A549 (cell line): ENCODE measurements at regions not wholly inside any gene's neighbourhood (a gene's known extent, or its start where the extent isn't known, plus 50 kb on each side); places are given as distances from the start of the nearest gene placed in this dataset.
A peak's percentile ranks its signal among the peaks of the same experiment; 100 is the strongest.

Source experiments
- ATAC-seq, 2 experiments: fragments of 200-7000 bp in 1 of 2; fragments of >200 bp in 1 of 2; cut with Nextera tagmentation in 1 of 2; cut with Tn5 transposase in 1 of 2; 3 replicates each; pipeline versions ENCODE4 v1.8.0 to v1.9.1; 2018 to 2020; ENCODE audit warnings: mild to moderate bottlenecking in 1 of 2, moderate library complexity in 1 of 2
- CTCF ChIA-PET: fragments of 300-600 bp; sonication (Branson Sonifier 250); formaldehyde crosslinking; extraction: SDS; loops from one replicate; lab custom pipeline; 2021; ENCODE audit warnings: antibody characterized with exemption, inconsistent platforms; lab: Yijun Ruan, JAX
- POLR2A ChIA-PET: fragments of 350-600 bp; formaldehyde crosslinking; extraction: SDS; loops from one replicate; lab custom pipeline; 2021; ENCODE audit warnings: antibody characterized with exemption, inconsistent platforms; lab: Yijun Ruan, JAX
- DNase-seq, 2 experiments: peaks; one replicate each; pipeline versions ENCODE4 v3.0.0 to v3.0.0-alpha.2; 2011 to 2016; ENCODE audit warnings: low read depth in 1 of 2, low spot score in 1 of 2
- FAIRE-seq: peaks from 2 replicates; lab custom pipeline; 2011; peaks lifted over from hg19 to GRCh38; lab: Jason Lieb, UNC
- H3K27ac ChIP-seq, 2 experiments: fragments of >200 bp; sonication (Bioruptor Twin); formaldehyde crosslinking; 3 replicates each; pipeline ENCODE4 v1.5.1; 2016 to 2017
- H3K4me1 ChIP-seq: fragments of >200 bp; sonication (Bioruptor Twin); formaldehyde crosslinking; 3 replicates; pipeline ENCODE4 v1.6.1; 2016
- H3K4me2 ChIP-seq: fragments of >200 bp; sonication (Bioruptor Twin); formaldehyde crosslinking; 3 replicates; pipeline ENCODE4 v1.6.1; 2016
- H3K4me3 ChIP-seq: fragments of >200 bp; sonication (Bioruptor Twin); formaldehyde crosslinking; 3 replicates; pipeline ENCODE4 v1.5.1; 2016
- H3K9me3 ChIP-seq: fragments of >200 bp; sonication (Bioruptor Twin); formaldehyde crosslinking; 3 replicates; pipeline ENCODE4 v1.6.1; 2016
- CEBPB ChIP-seq, 2 experiments: fragments of >200 bp in 1 of 2; sonication (Bioruptor Twin) in 1 of 2; formaldehyde crosslinking in 1 of 2; IDR thresholded peaks; 2 replicates each; pipeline ENCODE4 v1.6.1; 2012 to 2016
- CHD2 ChIP-seq: fragments of 150-350 bp; IDR thresholded peaks from 2 replicates; pipeline ENCODE4 v1.6.1; 2014; ENCODE audit warnings: low read length; ENCODE audit not compliant: partially characterized antibody
- EHF ChIP-seq: fragments of 250-450 bp; sonication (Bioruptor Pico); IDR thresholded peaks from 2 replicates; pipeline ENCODE4 v1.5.0; 2020; ENCODE audit warnings: mild to moderate bottlenecking
- EHMT2 ChIP-seq: fragments of 200-600 bp; sonication (generic); IDR thresholded peaks from 2 replicates; pipeline ENCODE4 v1.6.1; 2016; ENCODE audit warnings: antibody characterized with exemption, low read depth, mild to moderate bottlenecking, moderate library complexity
- HEYL ChIP-seq: fragments of 250-450 bp; sonication (Bioruptor Pico); IDR thresholded peaks from 2 replicates; pipeline ENCODE4 v1.8.0; 2021; ENCODE audit warnings: mild to moderate bottlenecking, moderate library complexity
- HOXA7 ChIP-seq: fragments of 250-450 bp; sonication (Bioruptor Pico); IDR thresholded peaks from 2 replicates; pipeline ENCODE4 v1.5.0; 2020; ENCODE audit warnings: mild to moderate bottlenecking, moderate library complexity
- MAFK ChIP-seq: fragments of 450-650 bp; IDR thresholded peaks from 2 replicates; pipeline ENCODE4 v1.6.1; 2014; ENCODE audit not compliant: partially characterized antibody
- NFE2L2 ChIP-seq: fragments of 150-350 bp; conservative IDR thresholded peaks from 2 replicates; pipeline ENCODE4 v1.6.1; 2014; ENCODE audit warnings: low read length
- RARB ChIP-seq: fragments of 250-450 bp; sonication (Bioruptor Pico); IDR thresholded peaks from 2 replicates; pipeline ENCODE4 v1.8.0; 2021; ENCODE audit warnings: mild to moderate bottlenecking, moderate library complexity
- WGBS: methylation state at CpG from one replicate; pipeline ENCODE4 v1.1.6; 2017; ENCODE audit errors: missing lambda C conversion rate; 5-methylcytosine and 5-hydroxymethylcytosine counted together
- TF ChIP-seq, protein P1 (sequence below): fragments of 200-600 bp; sonication (generic); IDR thresholded peaks from 2 replicates; pipeline ENCODE4 v1.6.1; 2016; ENCODE audit warnings: antibody characterized with exemption, mild to moderate bottlenecking, moderate library complexity
- TF ChIP-seq, protein P2 (sequence below): fragments of >200 bp; sonication (Bioruptor Twin); formaldehyde crosslinking; IDR thresholded peaks from 2 replicates; pipeline ENCODE4 v1.6.1; 2016
- TF ChIP-seq, protein P3 (sequence below): fragments of 250-450 bp; sonication (Bioruptor Pico); IDR thresholded peaks from 2 replicates; pipeline ENCODE4 v1.5.0; 2021; ENCODE audit warnings: mild to moderate bottlenecking, moderate library complexity, borderline replicate concordance
- TF ChIP-seq, protein P4 (sequence below): fragments of >200 bp; sonication (Bioruptor Twin); formaldehyde crosslinking; IDR thresholded peaks from 3 replicates; pipeline ENCODE4 v1.6.1; 2016
- TF ChIP-seq, protein P5 (sequence below): fragments of 150-350 bp; IDR thresholded peaks from 2 replicates; pipeline ENCODE4 v1.6.1; 2014; ENCODE audit warnings: low read depth, mild to moderate bottlenecking, low read length
- TF ChIP-seq, protein P6 (sequence below): fragments of >200 bp; sonication (Bioruptor Twin); formaldehyde crosslinking; IDR thresholded peaks from 3 replicates; pipeline ENCODE4 v1.5.1; 2016

DNA sequence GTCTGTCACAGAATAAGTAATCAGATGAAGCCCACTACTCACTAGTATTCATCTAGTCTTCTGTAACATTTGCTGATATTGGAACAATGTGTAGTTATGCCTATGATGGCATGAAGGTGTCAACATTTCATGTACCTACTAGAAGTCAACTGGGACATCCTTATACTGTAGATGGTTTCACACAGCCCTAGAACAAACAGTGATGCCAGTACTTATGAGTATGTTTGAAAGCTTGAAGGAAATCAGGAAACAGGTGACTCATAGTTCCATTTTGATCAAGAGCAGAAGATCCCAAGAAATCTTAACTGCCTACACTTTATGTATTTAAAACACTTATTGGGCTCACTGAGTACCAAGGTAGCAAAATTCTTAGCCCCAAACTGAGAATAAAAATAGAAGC lies 1519.6 kb downstream of the REEP3 start (continued):
- TF ChIP-seq, protein P1, sequence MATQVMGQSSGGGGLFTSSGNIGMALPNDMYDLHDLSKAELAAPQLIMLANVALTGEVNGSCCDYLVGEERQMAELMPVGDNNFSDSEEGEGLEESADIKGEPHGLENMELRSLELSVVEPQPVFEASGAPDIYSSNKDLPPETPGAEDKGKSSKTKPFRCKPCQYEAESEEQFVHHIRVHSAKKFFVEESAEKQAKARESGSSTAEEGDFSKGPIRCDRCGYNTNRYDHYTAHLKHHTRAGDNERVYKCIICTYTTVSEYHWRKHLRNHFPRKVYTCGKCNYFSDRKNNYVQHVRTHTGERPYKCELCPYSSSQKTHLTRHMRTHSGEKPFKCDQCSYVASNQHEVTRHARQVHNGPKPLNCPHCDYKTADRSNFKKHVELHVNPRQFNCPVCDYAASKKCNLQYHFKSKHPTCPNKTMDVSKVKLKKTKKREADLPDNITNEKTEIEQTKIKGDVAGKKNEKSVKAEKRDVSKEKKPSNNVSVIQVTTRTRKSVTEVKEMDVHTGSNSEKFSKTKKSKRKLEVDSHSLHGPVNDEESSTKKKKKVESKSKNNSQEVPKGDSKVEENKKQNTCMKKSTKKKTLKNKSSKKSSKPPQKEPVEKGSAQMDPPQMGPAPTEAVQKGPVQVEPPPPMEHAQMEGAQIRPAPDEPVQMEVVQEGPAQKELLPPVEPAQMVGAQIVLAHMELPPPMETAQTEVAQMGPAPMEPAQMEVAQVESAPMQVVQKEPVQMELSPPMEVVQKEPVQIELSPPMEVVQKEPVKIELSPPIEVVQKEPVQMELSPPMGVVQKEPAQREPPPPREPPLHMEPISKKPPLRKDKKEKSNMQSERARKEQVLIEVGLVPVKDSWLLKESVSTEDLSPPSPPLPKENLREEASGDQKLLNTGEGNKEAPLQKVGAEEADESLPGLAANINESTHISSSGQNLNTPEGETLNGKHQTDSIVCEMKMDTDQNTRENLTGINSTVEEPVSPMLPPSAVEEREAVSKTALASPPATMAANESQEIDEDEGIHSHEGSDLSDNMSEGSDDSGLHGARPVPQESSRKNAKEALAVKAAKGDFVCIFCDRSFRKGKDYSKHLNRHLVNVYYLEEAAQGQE = no peak
- TF ChIP-seq, protein P2, sequence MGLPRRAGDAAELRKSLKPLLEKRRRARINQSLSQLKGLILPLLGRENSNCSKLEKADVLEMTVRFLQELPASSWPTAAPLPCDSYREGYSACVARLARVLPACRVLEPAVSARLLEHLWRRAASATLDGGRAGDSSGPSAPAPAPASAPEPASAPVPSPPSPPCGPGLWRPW = no peak
- TF ChIP-seq EHF = no peak

DNA sequence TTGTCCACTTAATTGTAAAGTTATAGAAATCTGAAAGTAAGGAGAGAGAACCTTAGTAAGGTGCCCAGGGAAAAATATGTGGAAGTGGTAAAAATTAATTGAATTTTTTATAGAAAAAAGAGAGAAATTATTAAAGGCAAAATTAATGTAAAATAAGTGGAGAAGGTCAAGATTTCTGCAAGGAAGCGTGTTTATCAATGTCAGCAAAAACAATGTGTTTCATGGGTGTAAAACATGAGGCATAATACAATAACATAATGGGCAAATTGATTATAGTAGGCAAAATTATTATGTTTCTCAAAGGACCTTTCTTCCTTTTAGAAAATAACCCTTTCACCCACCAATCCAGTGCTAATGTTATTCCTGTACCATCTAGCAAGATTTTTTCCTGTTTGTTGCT lies 1520.1 kb downstream of the REEP3 start:
- Histone ChIP-seq H3K4me2 (no peak overlapping the region), H3K4me3 (no peak overlapping the region), H3K27ac (no peak overlapping the region), H3K9me3 (no peaks in the 10 kb centered on the region; the same call in 2 of the 3 replicates), H3K4me1 (no peaks in the 10 kb centered on the region)
- FAIRE-seq = no peak
- 19% methylated on average over 1 of the region's 1 CpG for WGBS
- TF ChIP-seq, protein P3, sequence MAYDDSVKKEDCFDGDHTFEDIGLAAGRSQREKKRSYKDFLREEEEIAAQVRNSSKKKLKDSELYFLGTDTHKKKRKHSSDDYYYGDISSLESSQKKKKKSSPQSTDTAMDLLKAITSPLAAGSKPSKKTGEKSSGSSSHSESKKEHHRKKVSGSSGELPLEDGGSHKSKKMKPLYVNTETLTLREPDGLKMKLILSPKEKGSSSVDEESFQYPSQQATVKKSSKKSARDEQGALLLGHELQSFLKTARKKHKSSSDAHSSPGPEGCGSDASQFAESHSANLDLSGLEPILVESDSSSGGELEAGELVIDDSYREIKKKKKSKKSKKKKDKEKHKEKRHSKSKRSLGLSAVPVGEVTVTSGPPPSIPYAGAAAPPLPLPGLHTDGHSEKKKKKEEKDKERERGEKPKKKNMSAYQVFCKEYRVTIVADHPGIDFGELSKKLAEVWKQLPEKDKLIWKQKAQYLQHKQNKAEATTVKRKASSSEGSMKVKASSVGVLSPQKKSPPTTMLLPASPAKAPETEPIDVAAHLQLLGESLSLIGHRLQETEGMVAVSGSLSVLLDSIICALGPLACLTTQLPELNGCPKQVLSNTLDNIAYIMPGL = no peak
- TF ChIP-seq, protein P2 = no peak
- TF ChIP-seq MAFK = peak; percentile 37
- no peak for DNase-seq
- ATAC-seq = no peak
- CTCF ChIA-PET = no interaction called here
- POLR2A ChIA-PET = no interaction called here

DNA sequence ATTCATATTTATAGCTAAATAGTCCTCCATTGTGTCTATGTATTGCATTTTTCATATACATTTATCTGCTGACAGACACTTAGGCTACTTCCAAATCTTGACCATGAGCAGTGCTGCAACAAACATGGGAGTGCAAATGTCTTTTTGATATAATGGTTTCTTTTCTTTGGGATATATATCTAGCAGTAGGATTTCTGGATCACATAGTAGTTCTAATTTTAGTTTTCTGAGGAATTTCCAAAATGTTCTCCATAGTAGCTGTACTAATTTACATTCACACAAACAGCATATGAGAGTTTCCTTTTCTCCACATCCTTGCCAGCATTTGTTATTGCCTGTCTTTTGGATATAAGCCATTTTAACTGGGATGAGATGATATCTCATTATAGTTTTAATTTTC lies 1521.3 kb downstream of the REEP3 start:
- CTCF ChIA-PET = no interaction called here
- FAIRE-seq = no peak

More for the DNA sequence above, 1521.3 kb downstream of the REEP3 start:
- H3K4me3 ChIP-seq = no peak overlapping the region
- TF ChIP-seq HOXA7 (no peak), CHD2 (no peak), RARB (CRISPR knock-in tag) (no peak), CEBPB (IDR thresholded peaks at IDR 0.05) (no peak), HEYL (CRISPR knock-in tag) (no peak), EHMT2 (no peak), NFE2L2 (no peak)
- TF ChIP-seq, protein P4, sequence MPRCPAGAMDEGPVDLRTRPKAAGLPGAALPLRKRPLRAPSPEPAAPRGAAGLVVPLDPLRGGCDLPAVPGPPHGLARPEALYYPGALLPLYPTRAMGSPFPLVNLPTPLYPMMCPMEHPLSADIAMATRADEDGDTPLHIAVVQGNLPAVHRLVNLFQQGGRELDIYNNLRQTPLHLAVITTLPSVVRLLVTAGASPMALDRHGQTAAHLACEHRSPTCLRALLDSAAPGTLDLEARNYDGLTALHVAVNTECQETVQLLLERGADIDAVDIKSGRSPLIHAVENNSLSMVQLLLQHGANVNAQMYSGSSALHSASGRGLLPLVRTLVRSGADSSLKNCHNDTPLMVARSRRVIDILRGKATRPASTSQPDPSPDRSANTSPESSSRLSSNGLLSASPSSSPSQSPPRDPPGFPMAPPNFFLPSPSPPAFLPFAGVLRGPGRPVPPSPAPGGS = no peak
- TF ChIP-seq, protein P5, sequence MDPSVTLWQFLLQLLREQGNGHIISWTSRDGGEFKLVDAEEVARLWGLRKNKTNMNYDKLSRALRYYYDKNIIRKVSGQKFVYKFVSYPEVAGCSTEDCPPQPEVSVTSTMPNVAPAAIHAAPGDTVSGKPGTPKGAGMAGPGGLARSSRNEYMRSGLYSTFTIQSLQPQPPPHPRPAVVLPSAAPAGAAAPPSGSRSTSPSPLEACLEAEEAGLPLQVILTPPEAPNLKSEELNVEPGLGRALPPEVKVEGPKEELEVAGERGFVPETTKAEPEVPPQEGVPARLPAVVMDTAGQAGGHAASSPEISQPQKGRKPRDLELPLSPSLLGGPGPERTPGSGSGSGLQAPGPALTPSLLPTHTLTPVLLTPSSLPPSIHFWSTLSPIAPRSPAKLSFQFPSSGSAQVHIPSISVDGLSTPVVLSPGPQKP = no peak
- TF ChIP-seq, protein P6, sequence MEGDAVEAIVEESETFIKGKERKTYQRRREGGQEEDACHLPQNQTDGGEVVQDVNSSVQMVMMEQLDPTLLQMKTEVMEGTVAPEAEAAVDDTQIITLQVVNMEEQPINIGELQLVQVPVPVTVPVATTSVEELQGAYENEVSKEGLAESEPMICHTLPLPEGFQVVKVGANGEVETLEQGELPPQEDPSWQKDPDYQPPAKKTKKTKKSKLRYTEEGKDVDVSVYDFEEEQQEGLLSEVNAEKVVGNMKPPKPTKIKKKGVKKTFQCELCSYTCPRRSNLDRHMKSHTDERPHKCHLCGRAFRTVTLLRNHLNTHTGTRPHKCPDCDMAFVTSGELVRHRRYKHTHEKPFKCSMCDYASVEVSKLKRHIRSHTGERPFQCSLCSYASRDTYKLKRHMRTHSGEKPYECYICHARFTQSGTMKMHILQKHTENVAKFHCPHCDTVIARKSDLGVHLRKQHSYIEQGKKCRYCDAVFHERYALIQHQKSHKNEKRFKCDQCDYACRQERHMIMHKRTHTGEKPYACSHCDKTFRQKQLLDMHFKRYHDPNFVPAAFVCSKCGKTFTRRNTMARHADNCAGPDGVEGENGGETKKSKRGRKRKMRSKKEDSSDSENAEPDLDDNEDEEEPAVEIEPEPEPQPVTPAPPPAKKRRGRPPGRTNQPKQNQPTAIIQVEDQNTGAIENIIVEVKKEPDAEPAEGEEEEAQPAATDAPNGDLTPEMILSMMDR = no peak
- TF ChIP-seq, all 56 proteins: peak for 0
- no peak for ATAC-seq
- POLR2A ChIA-PET = no interaction called here
- Histone ChIP-seq H3K27ac (no peak overlapping the region), H3K4me1 (no peaks in the 10 kb centered on the region), H3K4me2 (no peak overlapping the region), H3K9me3 (no peaks in the 10 kb centered on the region; the same call in 2 of the 3 replicates)
- DNase-seq = no peak
